CD1c-positive myeloid dendritic cell (primary cell): ENCODE measurements at regions not wholly inside any gene's neighbourhood (a gene's known extent, or its start where the extent isn't known, plus 50 kb on each side); places are given as distances from the start of the nearest gene placed in this dataset.

ENCODE experiments used
- DNase-seq: peaks from one replicate; pipeline ENCODE4 v3.0.0-alpha.2; 2016; ENCODE audit errors: extremely low spot score

DNA sequence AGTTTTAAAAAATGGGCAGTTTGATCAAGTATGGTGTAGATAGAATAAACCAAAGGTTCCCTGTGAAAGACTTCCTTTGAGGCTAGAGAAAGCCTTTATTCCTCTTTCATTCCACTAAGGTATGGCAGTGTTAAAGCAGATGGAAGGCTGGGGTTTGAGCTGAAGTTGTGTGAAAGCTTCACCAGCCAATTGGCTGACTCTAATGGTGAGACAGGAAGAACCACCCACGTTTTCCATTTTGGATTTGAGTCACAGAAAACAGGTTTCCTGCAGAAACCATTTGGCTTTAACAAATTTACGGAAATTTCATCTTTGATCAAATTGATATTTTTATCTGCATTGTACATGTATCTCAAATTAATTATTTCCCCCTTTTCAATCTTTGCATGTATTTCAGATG, 455.0 kb downstream of the PCNX1 start:
- peak; percentile 42 for DNase-seq

DNA sequence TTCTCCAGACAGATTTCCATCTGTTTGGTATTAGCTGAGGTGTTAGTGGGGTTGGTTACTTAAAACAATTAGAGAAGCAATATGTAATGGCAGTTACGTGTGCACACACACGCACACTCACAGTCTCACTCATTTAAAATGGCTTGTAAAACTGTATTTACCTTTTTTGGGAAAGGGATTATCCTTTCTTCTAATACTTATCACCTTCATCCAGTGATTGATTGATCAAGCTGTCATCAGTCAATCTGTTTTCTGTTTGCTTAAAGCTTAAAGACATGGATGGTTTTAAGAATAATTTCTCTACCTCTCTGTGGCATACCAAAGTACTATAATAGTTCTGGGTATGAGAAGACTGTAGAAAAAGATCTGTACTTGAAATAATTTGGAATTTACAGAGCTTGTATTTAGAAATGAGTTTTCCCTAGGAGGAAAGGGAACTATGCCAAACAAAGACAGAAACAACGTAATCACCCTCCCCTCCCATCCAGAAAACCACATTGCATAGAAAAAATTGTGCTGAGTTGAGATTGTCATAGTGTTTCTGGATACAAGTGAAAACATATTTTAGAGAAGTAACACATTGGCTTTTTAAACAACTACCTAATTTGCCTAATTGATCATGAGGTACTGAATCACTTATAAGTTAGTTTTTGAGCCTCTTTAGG, 455.8 kb downstream of the PCNX1 start:
- DNase-seq = peak; percentile 90

DNA sequence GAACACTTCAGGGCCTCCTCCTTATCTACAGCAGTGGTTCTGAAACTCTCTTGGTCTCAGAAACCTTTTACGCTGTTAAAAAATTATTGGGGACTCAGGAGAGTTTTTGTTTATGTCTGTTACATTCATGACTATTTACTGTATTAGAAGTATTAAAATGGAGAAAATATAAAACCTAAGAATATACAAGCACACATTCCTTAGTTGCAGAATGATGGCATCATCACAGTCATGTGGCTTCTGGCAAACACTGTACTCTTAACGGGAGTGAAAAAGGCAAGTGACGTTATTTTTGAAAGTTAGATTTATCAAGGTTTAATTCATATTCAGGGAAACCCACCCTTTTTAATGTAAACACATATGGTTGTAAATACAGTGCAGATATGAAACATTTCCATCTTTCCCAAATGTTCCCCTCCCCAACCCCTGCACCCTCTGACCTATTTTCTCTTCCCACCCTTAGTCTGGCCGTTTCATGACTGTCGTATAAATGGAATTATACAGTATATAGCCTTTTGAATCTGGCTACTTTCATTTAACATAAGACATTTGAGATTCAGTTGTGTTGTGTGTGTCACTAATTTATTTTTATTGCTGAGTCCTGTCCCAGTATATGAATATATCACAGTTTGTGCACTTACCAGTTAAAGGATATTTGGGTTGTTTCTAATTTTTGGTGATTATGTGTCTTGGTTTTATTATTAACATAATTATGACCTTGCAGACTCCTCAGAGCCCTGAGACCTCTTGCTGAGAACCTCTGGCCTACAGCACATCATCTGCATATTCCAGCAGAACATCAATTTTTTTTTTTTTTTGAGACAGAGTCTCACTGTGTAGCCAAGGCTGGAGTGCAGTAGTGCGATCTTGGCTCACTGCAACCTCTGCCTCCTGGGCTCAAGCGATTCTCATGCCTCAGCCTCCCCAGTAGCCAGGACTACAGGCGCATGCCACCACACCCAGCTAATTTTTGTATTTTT, 457.0 kb downstream of the PCNX1 start:
- DNase-seq = peak; percentile 23

DNA sequence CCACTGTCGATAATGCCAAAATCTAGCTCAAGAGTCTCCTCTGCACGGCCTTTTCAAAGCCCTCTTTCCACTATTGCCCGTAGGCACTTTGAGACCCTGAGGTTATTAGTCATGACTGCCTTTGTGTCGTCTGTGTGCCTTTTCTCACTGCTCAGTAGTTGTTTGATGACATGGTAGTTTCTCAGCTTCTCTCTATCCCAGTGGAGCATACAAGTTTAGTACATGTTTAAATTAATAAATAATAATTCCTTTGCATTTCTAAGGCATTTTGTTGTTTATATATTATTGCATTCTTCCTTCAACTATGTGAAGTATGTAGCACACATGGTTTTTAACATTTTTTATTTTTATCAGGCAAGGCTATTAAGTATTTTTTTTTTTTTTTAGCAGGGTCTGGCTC, 458.1 kb downstream of the PCNX1 start:
- no peak for DNase-seq

DNA sequence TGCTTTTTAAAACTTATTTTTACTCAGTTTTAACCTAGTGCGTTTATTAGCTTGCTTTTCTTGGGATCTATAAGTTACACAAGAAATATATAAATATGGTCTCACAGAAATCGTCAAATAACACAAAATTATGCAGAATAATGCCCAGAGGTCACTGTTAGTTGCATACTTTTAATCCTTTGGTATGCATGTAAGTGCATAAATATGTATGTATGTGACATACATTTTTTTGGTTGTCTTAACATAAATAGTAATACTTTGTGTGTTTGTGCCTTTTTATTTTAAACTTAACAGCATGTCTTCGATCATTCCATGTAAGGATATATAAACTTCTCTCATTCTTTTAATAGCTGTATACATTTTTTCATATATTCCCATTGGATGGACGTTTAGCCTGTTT, 459.6 kb downstream of the PCNX1 start:
- no peak for DNase-seq

DNA sequence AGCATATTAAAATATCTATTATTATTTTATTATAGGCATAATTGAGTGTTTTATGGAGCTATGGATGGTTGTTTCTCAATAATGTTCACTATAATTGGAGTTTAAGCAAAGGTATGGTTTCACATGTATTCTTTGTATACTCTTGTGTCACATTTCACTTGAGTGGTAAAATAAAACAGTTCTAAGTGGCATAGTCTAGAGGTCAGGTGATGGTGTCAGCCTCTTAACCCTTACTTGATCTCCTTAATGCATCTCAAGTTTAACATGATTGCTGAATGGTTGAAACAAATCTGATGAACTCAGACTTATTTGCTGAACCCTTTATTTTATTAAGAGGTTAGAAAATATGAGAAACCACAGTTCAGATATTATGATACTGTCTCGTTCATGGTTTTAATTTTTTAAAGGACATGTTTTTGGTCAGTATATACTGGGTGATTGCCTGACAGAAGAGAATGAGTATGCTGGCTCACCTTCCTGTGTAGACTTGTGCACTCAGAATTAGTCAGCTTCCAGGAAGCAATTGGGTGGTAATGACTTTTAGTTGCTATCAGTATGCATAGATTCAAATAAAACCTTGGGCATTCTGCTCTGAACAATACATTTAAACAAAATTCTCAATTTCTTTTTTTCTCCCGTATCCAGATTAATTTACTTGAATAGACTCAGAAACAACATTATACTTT, 464.6 kb downstream of the PCNX1 start:
- DNase-seq = peak; percentile 37

DNA sequence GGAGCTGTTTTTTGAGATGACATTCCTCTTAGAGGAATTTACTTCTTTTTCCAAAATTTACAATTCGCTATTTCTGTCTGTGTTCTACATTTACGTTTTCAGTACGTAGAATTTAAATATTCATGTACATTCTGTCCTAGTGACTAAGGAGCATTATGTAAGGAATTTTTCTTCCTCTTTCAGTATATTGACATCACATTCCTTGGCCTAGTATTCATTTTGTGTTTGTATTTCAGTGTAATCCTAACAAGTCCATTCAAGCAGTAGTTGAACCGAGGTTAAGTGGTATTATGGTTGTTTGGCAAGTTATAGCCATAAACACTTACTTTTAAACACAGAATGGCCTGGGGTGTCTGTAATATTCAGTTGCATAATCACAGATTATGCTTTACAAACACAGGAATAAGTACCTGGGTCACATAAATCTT, 465.2 kb downstream of the PCNX1 start:
- DNase-seq = peak; percentile 73

DNA sequence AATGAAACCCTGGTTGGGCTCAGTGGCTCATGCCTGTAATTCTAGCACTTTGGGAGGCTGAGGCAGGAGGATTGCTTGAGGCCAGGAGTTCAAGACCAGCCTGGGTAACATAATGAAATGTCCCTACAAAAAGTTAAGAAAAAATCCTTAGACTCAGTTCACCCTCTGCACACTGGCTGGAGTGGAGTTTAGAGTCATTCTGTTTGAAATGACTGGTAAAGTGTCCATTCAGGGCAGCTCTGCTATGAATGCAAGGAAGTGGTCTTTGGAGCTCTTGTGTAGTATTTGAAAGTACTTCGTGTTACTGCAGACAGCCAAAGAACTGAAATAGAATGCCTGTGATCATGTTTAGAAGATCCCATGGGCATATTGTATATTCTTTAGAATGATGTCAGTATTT, 466.5 kb downstream of the PCNX1 start:
- DNase-seq = no peak

DNA sequence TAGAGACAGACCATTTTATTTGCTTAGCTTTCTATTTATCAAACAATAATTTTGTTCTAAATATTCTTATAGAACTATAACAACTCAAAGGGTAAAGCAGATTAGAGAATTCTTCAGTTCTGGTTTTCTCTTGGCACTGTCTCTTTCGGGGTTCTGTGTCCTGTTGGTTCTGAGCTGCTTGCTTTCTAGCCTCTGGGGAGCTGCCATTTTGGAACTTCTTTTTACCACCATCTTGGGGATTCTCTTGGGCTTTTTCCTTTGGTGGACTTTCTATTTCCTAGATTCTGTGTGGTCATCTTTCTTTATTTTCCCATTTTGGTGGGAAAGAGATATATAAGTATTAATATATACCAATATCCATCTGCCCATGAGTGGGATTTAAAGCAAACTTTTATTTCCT, 467.7 kb downstream of the PCNX1 start:
- DNase-seq = no peak

DNA sequence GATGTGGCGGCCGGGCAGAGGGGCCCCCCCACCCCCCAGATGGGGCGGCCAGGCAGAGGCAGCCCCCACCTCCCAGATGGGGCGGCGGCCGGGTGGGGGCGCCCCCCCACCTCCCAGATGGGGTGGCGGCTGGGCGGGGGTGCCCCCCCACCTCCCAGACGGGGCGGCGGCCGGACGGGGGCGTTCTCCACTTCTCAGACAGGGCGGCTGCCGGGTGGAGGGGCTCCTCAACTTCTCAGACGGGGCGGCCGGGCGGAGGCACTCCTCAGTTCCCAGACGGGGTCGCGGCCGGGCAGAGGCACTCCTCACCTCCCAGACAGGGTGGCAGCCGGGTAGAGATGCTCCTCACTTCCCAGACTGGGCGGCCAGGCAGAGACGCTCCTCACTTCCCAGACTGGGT, 469.8 kb downstream of the PCNX1 start:
- no peak for DNase-seq

DNA sequence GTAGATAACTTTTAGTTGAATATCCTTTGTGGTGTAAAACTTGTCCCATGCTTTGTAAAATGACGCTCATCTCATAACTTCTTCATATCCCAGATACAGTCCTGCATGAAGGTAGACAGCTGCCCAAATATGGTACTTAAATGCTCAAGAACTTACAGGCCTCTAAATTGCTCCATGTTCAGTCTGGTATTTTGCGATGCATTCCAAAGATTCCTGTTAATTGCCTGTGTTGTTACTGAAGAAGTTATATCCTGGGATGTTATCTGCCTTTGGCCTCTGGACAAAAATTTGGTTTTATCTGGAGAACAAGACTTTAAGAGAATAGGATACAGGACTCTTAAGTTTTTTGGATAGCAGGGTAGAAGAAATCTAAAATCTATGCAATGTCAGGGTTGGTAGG, 473.0 kb downstream of the PCNX1 start:
- no peak for DNase-seq

DNA sequence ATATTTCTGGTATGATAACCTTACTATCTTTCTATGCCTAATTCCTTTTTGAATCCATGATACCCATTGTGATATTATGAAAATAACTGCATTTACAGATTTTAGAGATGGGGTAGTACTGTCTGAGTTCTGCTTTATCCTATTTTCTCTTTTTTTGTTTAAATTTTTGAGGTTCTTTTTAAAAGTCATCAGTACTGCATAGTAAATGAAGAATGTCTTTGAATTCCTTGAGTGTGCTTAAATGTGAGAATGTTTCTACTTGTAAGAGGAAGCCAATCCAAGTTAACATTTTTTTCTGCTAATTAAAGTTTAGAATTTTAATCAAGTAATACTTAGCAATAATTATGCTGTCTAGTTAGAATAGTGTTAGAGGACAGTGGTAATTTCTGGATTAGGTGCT, 474.6 kb downstream of the PCNX1 start:
- no peak for DNase-seq

DNA sequence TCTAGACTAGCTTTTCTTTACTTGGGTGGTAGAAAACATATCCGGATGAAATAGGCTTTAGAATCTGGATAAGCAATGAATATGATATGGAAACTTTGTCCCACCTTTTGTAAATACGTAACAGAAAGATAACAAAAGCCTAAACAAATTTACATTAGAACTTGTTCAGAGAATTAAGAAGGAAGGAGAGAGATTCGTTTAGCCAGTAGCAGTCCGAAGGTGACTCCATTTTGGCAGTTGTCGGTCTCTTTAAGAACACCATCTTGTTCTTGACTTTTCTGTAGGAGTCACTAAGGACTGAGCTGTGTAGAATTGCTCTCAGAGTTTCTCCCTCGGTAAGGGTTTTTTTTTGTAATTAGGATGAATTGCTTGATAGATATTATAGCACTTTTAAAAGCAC, 475.1 kb downstream of the PCNX1 start:
- no peak for DNase-seq

DNA sequence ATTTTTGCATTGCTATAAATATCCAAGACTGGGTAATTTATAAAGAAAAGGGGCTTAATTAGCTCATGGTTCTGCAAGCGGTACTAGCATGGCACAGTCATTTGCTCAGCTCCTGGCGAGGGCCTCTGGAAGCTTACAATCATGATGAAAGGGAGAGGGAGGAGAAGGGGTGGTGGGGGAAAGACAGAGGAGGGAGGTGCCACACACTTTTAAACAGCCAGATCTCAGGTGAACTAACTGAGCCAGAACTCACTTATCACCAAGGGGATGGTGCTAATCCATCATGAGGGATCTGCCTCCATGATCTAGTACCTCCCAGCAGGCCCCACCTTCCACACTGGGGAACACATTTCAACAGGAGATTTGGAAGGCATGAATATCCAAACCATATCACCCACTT, 476.3 kb downstream of the PCNX1 start:
- DNase-seq = no peak

DNA sequence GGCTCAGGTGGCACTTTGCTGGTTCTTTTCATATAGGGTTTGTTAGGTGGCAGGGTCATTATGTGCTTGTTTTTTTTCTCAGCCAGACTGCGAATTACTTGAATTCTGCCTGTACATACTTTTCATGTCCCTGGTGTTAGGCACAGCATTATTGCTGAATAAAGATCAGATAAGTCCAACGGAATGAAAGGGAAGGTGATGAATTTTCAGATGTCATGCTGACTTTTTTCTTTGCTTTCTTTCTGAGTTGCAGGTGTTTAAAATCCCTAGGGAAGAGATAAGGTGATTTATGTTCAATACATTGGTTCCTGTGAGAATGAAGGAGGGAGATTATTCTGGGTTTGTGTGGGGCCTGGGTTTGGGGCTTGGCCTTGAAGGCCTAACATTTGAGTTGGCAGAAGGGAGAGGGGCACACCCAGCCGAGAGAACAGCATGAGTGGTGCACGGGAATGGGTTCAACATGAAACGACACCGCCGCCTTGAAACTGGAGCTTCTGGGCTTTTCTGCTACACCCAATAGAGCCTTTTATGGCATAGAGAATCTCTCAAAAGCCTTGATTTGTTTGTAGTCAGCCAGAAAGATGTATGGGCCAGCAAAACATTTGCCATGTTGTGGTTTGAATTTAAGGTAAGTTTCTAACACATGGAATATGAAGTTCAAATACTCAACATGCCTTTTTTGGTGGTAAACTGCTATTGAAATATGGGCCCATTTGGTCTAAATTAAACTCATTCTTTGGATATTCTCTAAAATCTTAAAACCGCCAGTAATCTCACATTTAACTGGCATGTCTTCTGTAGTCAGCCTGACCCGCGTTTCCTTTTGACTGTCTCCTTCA, 477.0 kb downstream of the PCNX1 start:
- no peak for DNase-seq

DNA sequence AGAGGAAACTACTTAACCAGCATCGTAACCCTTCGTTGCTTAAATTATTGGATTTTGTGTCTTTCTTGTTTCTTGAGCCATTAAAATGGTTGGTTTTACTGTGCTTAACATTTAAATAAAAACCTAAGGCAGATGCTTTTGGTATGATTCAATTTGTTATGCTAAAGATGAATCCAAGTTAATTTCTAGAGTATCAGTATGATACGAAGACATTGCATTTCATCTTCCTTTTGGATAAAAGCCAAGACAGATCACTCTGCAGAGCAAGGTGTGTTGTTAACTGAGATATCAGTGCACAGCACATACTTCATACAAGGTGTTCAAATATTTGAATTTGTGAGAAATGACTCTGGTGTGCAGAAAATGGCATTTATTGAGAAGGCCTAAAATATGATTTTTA, 480.5 kb downstream of the PCNX1 start:
- no peak for DNase-seq

DNA sequence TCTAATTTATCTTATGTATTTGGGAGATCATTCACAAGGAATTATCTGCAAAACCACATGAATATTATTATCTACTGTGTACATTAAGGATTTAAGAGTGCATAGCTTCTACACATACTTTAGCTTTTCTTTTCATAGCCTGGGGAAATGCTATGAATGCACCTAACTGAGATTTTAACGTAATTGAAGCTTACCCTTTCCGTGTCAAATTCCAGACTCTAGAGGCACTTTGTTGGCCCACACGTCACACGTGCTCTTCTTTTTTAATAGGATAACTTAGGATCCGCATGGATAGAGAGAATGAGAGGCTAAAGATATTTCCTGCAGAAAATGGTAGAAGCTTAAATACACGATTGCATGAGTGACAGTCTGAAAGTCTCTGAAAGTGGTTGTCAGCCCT, 481.1 kb downstream of the PCNX1 start:
- no peak for DNase-seq

DNA sequence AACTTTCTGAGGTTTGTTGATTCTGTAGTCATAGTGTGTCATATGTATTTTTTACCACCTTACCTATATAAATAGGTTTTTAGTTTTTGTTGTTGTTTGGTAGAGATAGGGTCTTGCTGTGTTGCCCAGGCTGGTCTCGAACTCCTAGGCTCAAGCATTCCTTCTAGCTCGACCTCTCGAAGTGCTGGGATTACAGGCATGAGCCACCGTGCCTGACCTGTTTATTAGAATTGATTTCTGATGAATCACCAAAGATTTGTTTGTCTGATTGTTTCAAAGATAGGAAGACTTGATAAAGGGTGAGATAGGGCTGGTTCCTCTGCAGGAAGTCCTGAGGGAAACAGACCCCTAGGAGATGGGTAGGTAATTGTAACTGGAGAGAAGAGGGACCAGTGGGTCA, 481.6 kb downstream of the PCNX1 start:
- DNase-seq = no peak

DNA sequence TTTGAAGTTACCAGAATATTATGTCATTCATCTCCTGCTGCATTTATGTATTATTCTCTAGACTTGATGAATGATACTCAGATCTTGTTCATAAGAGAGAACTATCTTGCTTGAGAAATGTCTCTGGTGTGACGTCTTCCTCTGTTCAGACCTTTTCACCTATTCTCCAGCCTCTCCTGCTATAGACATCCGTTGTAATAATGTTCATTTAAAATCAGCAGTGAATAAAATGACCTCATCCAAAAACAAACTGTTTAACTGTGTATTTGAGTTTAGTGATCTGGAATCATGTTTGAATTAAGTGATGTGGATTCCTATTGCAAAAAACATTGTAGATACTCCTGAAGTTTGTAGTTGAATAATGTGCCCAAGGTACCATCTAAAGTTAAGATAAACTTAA, 487.1 kb downstream of the PCNX1 start:
- no peak for DNase-seq

DNA sequence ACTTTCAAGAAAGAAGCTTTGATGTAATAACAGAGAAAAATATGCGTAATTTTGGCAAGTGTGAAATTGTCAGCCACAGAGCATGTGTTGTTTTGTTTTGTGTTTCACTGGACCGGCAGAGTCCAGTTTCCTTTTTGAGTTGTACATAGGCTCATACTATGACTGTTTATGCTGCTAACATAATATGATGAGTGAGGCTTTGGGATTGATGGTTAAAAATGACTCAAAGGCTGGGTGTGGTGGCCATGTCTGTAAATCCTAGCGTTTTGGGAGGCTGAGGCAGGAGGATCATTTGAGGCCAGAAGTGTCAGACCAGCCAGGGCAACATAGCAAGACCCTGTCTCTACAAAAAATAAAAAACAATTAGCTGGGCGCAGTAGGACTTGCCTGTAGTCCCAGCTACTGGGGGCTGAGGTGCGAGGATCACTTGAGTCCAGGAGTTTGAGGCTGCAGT, 487.9 kb downstream of the PCNX1 start:
- DNase-seq = no peak

DNA sequence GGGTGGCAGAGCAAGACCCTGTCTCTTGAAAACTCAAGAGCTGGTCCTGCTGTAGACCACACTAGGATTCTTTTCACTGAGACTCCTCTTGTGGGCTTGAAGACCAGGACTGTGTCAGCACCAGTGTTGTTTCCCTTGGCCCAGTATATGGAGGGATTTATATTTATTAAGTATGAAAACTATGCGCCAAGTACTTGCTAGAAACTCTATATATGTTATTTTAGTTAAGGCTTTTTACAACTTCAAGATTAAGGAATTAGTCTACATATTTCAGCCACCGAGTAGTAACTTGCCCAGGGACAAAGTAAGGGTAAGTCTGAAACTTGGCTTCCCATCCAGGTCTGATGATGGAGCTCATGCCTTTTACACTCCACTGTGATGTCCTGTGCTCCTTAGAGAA, 488.4 kb downstream of the PCNX1 start:
- DNase-seq = no peak
